Fibroblast of skin of right biceps (primary cell): ENCODE measurements at regions not wholly inside any gene's neighbourhood (a gene's known extent, or its start where the extent isn't known, plus 50 kb on each side); places are given as distances from the start of the nearest gene placed in this dataset.
"Not testable (repeated sequence)": the region's sequence is repeated elsewhere in the genome, so short reads cannot be mapped to it uniquely, and the experiment has no call there.

ENCODE experiments used
- DNase-seq: peaks from one replicate; pipeline ENCODE4 v3.0.0-alpha.2; 2013

DNA sequence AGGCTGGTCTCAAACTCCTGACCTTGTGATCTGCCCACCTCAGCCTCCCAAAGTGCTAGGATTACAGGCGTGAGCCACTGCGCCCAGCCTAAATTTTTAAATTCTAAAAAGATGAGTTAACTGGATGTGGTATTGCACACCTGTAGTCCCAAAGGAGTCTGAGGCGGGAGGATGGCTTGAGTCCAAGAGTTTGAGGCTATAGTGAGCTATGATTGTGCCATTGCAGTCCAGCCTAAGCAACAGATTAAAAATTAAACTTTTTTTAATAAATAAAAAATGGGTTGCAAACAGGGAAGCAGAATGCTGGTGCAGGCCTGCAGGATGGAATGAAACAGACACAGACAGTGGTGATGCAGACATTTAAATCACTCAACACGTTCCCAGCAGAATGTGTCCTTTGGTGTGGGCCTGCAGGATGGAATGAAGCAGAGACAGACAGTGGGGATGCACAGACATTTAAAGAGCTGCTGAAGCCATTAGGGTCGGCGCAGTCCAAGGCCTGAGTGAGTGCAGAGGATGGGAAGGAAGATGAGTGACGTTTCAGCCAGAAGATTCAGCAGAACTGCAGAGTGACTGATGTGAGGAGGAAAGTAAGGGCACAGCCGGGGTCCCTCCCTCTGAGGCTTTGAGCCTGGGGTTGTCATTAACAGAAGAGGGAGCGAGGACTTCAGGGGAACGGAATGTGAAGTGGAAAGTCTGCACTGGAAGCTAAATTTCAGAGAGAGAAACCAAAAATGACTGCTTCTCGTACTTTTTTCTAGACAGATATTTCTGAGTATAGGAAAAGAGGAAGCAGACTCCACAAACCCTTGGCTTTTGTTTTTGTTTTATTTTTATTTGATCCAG is 117.5 kb downstream of the RIN2 start:
- DNase-seq: peak; percentile 55

DNA sequence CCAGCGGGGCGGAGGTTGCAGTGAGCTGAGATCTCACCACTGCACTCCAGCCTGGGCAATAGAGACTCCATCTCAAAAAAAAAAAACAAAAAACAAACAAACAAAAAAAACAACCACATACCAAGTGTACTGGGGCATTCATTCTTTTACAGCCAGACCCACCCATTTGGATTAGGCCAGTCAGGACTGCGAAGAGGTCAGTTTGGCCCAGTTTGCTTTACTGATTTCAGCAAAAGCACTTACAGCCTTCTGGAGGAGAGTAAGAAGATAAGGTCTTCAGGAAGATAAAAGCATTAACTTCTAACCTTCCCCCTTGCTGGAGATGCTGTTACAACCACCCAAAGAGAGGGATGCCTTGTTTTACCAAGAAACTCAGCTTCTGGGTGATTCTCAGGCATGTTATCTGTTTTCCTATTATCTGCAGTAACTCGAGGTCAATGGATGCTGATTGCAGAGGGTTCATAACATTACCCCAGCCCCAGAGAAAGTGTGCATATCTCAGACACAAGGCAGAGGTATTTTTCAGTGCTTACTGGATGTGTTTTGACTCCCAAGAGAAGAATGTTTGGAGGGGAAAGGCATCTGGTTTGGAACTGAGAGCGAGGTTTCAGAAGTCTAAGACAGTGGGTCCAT is 118.9 kb downstream of the RIN2 start:
- DNase-seq: no peak

DNA sequence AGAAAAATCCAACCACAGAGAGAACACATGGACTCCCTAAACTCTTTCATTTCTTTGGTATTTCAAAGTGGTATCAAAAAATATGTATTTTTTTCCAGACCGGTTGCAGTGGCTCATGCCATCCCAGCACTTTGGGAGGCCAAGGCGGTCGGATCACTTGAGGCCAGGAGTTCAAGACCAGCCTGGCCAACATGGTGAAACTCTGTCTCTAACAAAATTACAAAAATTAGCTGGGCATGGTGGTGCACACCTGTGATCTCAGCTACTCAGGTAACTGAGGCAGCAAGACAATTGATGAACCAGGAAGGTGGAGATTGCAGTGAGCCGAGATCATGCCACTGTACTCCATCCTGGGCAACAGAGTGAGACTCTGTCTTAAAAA is 121.8 kb downstream of the RIN2 start:
- not testable (repeated sequence) for DNase-seq

DNA sequence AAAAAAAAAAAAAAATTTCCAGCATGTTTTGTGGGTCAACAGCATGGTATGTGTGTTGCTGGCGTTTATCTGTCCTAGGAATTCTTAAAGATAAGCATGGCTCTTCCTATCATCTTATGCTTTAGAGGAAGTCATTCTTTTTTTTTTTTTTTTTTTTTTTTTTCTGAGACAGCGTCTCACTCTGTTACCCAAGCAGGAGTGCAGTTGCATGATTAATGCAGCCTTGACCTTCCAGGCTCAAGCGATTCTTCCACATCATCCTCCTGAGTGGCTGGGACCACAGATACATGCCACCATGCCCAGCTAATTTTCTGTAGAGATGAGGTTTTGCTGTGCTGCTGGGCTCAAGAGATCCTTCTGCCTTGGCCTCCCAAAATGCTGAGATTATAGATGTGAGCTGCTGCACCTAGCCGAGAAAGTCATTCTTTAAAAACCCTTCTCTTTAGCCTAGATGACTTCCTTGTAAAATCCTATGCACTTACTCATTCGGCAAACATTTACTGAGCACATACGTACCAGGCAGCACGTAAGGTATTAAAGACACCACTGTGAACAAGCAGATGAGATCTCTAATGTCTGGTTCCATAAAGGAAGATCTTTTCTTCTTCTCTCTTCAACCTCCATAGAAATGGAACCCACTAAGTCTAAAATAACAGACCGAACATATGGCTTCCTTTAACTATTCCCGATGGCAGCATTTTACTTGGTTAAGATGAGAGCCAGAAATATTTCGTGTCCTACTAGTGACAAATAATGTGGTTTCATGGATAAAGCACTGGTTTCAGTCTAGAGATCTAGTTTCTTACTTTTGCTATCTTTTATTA is 122.4 kb downstream of the RIN2 start:
- peak; percentile 76 for DNase-seq

DNA sequence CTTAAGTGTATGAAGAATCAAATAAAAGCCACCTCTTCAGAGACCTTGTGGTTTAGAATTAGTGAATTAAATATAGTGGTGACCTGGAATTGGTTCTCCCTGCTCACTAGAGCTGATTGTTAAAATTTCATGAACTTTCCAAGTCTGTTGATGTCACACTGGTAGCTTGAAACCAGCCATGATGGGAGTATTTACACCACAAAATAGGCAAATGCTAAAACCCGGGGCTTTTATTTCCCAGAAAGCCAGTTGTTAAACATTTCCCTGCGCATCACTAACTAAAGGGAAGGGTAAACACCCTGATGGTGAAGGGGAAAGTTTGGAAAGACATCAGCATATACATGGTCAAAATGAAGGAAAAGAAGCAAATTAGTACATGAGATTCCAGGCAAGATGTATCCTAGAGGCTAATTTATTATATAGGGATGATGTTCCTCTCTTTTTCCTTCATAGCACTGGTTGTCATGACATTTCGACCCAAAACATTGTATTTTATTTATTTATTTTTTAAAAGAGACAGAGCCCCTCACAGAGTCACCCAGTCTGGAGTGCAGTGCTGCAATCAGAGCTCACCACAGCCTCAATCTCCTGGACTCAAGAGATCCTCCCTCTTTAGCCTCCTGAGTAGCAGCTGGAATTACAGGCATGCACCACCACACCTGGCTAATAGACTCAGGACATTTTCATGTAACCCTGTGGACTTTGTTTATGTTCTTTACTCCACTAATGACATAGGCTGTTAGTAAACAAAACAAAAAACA is 123.2 kb downstream of the RIN2 start:
- no peak for DNase-seq

DNA sequence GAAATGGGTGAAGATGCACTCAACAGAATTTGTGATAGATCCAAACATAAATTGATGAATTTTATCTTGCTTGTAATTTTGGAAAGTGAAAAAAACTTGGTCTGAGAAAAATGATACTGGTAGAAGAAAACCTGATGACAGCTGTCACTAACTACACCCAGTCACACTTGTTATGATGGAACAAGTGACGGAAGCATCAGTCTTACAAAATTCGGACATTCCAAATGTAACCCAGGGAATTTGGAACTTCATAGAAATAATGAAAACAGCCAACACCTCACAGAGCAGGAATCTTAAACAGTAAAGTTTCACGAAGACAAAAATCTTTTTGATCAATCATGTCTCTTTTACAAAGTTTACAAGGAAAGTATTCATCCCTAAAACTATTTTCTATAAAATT is 123.9 kb downstream of the RIN2 start:
- no peak for DNase-seq

DNA sequence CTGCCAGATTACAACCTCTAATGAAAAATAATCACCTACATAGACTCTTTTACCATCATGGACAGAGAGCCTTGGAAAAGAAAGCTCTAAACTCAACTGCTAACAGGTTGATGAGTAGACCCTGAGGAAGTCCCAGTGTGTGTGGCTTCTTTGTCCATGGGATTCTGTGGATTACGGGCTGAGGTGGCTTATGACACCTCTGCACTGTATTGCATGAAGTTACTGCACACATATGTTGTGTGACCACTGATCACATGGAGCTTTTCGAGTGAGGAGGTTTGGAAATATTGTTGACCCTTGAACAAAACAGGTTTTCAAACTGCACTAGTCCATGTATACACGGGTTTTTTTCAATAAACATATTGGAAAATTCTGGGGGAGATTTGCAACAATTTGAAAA is 124.4 kb downstream of the RIN2 start:
- no peak for DNase-seq

DNA sequence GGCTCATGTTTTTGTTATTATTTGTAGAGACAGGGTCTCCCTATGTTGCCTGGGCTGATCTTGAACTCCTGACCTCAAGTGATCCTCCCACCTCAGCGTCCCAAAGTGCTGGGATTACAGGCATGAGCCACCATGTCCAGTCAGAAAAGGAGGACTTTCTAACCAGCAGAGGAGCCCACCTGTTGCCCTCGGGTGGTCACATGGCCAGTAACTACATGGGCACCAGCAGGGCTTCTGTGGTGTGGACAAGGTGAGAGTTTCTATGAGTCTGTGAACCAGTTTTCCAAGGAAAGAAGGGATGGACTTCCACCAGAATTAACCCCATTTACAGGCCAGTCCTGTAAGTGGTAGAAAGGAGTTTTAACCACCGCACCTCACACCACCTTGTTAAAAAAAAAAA is 125.4 kb downstream of the RIN2 start:
- no peak for DNase-seq

DNA sequence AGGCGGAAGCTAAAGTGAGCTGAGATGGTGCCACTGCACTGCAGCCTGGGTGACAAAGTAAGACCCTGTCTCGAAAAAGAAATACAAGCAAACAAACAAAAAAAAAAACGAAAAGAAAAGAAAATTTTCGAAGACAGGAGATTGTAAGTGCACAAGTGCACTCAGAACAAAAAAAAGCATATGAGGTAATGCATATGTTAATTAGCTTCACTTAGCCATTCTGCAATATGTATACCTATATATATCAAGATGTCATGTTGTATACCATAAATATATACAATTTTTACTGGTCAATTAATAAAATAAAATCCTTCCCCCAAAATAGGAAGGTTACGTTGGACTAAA is 127.5 kb downstream of the RIN2 start:
- no peak for DNase-seq

DNA sequence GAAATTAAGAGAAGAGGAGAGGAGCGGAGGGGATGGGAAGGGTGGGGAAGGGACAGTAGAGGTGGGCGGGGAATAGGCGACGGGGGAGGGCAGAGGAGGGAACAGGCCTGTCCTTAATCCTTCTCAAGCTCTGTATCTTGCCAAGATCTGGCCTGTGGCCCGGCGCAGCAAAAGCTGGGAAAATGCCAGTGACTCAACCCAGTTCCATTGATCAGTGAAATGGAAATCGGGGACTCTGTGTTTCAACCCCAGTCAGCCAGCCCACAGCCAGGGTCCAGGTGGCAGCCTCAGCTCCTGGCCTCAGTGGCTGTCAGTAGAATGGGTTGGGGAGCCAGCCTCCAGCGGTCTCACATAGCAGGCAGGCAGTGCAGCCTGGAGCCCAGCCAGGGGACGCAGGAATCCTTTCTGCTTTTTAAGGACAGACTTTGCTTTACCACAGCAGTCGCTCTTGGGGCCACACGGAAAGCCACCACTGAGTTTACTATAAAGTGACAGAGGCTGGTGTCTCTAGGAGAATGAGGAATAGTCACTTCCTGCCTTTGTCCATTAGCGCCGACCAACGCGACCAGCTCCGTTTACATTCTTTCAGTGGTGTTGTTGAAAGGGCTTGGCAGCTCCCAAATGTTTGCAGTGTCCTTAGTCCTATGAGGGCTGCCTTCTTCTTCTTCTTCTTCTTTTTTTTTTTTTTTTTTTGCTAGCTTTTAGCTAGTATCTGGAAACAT is 128.0 kb downstream of the RIN2 start:
- DNase-seq: peak; percentile 40

DNA sequence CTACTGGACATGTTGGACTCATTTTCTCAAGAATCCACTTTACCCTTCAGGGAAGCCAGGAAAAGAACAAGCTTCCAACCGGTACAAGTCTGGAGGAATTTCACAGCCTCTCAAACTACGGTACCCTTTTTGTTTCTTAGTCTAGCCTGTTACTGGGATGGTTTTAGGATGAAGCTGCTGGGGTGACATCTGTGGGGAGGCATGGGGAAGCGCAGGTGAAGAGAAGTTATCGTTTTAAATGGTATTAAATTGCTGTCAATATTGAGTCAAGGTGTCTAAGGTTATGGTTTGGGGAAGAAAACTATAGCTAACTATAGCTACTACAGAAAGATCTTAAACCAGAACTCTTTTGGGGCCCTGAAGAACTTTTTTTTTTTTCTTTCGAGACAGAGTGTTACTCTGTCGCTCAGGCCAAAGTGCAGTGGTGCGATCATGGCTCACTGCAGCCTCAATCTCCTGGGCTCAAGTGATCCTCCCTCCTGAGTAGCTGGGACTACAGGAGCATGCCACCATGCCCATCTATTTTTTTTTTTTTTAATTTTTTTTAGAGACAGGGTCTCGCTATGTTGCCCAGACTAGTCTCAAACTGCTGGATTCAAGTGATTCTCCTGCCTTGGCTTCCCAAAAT is 128.7 kb downstream of the RIN2 start:
- DNase-seq: no peak

DNA sequence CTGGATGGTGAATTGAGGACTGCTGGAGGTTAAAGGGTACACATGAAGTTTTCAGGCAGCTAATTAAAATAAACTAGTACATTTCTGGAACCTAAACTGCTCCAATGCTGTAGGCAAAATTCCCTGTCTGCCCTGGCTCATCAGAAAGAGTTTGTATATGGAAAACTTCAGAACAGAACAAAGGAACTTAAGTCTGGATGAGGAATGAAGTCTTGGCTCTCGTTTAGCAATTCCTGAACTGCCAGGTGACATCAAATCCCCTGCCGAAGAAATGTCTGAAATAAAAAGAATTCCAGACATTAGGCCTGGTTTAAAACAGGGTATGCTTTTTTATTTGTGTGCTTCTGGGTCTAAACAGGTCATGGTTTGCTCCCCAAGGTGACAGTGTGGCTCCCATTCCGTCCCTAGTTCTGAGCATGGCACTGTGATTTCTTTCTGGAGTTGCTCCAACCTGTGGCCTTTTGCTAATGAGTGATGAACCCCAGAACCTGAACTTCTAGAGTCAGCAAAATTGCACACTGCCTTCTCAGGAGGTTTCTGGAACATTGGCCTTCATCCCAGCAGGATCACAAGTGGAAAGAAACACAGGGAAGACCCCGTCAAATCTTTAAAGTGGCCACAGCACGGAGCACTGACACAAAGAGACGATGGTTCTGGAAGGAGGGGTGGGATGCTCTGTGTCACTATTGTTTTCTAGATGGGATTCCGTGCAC is 129.4 kb upstream of the NAA20 start:
- DNase-seq: no peak

DNA sequence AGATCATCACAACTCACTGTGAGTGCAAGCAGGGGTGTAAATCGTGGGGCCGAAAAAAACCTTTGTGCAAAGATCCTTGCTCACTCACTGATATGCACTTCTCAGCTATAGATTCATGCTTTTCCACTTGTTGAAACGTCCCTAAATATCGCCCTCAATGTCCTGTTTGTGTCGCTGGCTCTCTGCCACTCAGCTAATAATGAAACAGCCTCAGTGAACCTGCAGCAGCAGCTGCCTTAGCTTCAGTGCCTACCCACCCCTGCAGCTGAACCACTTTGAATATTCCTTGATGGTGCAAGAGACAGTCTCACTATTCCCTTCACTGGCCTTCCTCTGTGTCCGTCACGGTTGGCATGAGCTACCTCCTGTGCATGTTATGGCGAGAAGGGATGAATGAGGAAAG is 128.9 kb upstream of the NAA20 start:
- no peak for DNase-seq

DNA sequence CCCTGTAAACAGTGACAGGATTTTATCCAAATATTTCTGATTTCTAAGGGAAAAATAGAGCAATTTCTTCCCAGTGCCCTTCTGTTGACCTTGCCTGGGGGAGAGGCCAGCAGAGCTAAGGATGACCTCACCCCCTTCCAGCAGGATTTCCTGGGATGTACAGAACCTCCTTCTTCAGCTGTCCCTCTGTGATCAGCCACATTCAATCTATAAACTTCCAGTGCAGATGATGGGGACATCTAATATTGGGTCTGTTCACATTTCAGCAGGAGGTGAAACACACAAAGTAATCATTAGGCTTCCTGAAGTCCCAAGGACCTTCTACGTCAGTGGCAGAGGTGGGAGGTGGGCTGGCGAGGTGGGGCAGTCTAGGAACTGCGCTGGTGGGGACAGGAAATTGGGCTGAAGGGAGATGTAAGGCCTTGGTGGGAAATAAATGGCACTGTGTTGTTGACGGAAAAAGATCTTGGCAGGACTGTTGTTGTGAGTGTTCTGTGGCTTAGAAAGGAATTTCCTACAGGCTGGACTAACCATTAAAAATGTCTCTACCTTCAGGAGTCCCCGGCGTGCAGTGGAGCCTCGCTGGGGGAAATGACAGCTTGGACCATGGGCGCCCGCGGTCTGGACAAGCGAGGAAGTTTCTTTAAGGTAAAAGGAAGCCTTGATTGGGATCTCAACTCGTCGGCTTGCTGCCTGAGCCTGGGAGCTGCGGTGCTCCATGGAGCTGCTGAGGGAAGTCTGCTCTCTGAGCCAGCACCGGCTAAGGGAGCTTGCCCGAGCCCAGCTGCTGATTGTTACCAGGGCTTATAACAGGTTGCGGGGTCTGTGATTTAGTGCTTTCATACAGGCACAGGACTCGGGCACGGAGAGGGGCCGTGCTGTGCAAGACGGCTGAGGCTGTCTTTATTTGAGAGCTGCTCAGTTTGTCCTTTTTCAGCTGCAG is 127.9 kb upstream of the NAA20 start:
- DNase-seq: peak; percentile 71

DNA sequence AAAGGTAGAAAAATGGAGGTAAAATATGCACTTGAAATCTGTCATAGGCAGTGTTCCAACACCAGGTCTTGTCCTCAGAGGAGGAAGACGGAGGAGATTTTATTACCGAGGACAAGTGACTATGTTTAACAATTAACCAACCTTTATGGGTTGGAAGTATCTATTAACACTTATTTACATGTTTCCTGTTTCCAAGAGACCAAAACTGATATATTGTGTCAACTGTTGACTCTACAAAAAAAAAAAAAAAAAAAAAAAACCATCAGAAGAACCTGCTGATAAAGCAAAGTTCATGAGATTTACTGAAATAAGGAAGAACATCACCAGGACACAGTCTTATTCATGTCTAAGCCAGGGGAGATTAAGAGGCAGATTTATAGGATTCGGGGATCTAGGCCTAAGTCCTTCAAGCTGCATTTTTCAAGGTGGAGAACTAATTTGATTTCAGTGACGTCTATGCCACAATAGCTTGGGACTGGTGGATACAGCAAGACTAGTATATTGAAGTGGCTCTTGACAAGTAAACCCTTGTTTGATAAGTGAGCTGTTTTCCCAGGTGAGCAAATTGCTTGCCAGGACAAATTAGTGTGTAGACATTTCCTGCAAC is 126.6 kb upstream of the NAA20 start:
- no peak for DNase-seq

DNA sequence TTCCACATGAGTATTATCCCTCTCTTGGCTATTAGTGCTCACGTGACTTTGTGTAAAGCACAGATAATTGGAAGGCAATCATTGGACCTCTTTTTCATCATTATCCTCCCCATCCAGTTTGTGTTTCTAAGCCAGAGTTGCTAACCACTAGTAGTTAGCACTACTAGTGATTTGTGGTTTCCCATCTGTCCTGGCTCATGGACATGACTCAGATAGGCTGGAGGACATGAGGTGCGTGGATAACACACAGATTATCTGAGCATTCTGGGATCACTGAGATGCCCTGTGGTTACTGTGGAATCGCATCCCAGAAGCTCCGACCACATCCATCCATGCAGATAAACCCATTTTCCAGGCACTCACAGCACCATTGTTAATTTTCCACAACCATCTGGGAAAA is 123.8 kb upstream of the NAA20 start:
- DNase-seq: peak; percentile 46

DNA sequence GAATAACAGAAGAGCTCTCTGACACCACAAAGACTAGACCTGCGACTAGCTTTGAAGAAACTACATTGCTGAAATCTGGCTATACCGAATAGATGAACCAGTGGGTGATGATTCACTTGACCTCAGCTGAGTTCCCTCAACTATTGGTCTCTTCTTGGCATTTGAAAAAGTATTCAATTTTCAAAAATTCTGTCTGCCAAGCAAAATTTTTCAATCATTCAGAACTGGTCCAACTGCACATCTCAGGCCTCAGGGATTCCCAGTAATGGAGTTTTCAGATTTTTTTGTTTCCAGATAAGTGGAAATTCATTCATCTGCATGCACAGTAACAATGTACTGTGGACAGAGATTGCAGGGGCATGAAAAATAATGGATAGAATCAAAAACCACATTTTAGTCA is 121.4 kb upstream of the NAA20 start:
- DNase-seq: no peak

DNA sequence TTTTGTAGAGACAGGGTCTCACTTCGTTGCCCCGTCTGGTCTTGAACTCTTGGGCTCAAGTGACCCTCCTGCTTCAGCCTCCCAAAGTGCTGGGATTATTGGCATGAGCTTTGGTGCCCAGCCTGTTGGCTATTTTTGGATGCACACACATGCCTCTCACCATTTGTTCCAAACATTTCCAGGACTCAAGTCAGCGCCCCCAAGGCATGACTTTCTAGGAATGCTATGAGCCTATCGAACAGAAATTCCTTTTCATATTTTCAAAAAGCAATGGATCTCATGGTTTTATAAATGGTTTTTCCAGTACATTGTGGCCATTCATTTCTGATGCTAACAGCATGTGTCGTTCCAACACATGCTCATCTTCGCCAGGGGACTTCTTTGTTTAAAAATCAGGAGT is 119.3 kb upstream of the NAA20 start:
- DNase-seq: no peak

DNA sequence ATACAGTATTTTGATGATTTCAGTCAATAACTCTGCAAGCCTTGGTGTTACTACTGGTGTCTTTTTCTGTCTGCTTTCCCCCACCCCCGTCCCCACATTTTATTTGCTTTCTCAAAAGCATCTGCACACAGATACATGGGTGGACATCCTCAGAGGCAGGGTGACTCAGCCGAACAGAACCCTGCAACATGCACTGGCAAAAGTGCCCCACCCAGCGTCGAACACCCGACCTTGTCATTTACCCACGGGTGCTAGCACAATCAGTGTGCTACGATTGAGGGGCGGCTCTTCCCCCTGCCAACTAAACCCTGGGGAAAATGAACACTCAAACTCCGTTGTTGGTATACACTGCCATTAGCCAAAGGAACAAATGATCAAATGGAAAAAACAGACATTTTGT is 115.9 kb upstream of the NAA20 start:
- DNase-seq: no peak
